HG03469 (cell line): ENCODE measurements at regions not wholly inside any gene's neighbourhood (a gene's known extent, or its start where the extent isn't known, plus 50 kb on each side); places are given as distances from the start of the nearest gene placed in this dataset.
"Not testable (repeated sequence)": the region's sequence is repeated elsewhere in the genome, so short reads cannot be mapped to it uniquely, and the experiment has no call there.

Experiments used
- ATAC-seq: cut with Tn5 transposase; IDR thresholded peaks from one replicate; pipeline ENCODE4 v1.9.1; 2021; ENCODE audit warnings: mild to moderate bottlenecking, moderate library complexity, moderate number of reproducible peaks; ENCODE audit not compliant: unreplicated experiment

GRCh38 chr20:1757606-1758512 is 100.3 kb upstream of the SIRPG start:
- ATAC-seq, result no peak

DNA sequence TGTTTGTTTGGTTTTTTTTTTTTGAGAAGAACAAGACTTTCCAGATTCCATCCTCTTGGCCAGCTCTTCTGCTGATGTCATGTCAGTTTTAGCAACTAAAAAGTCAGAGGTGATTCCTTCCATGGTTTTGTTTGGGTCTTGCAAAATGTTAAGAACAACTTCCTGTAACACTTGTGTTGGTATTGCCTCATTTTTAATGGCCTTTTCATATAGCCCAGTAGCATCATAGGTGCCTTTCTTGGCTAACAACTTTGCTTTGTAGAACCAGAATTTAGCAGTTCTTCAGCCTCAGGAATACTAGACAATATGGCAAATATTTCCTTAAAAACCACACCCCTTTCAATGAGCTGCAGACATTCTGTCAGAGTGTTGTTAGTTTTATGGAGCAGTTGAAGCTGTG is 99.5 kb upstream of the SIRPG start:
- ATAC-seq, result no peak

- no peak for ATAC-seq
Observed at GRCh38 chr20:1754749-1755148, 97.2 kb upstream of the SIRPG start.

- no peak for ATAC-seq
Observed at GRCh38 chr20:1754306-1754705, 96.7 kb upstream of the SIRPG start.

DNA sequence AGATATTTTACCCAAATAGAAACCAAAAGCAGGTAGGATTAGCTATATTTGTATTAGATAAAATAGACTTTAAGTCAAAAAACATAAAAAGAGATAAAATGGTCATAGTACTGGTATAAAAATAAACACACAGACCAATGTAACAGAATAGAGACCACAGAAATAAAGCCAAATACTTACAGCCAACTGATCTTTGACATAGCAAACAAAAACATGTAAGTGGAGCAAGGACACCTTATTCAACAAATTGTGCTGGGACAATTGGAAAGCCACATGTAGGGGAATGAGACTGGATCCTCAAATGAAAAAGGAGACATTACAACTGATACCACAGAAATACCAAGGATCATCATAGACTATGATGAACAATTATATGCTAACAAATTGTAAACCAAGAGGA is 94.5 kb upstream of the SIRPG start:
- no peak for ATAC-seq

- no peak for ATAC-seq
Observed at GRCh38 chr20:1748777-1749176, 91.2 kb upstream of the SIRPG start.

- no peak for ATAC-seq
Observed at GRCh38 chr20:1747953-1748577, 90.5 kb upstream of the SIRPG start.

DNA sequence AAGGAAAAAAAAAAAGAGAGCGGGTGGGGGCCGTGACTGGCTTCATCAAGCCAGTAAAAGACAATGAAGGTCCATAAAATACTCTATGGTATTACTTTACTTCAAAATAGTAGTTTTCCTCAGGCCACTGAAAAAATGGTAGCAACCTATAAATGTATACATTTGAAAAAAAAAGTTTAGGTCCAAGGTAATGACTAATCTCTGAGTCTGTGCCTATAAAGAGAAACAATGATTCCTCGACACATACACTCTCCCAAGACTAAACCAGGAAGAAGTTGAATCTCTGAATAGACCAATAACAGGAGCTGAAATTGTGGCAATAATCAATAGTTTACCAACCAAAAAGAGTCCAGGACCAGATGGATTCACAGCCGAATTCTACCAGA is 84.5 kb upstream of the SIRPG start:
- not testable (repeated sequence) for ATAC-seq

- no peak for ATAC-seq
Observed at GRCh38 chr20:1741309-1742048, 83.9 kb upstream of the SIRPG start.

- ATAC-seq, result no peak
Observed at GRCh38 chr20:1737134-1737533, 79.6 kb upstream of the SIRPG start.

DNA sequence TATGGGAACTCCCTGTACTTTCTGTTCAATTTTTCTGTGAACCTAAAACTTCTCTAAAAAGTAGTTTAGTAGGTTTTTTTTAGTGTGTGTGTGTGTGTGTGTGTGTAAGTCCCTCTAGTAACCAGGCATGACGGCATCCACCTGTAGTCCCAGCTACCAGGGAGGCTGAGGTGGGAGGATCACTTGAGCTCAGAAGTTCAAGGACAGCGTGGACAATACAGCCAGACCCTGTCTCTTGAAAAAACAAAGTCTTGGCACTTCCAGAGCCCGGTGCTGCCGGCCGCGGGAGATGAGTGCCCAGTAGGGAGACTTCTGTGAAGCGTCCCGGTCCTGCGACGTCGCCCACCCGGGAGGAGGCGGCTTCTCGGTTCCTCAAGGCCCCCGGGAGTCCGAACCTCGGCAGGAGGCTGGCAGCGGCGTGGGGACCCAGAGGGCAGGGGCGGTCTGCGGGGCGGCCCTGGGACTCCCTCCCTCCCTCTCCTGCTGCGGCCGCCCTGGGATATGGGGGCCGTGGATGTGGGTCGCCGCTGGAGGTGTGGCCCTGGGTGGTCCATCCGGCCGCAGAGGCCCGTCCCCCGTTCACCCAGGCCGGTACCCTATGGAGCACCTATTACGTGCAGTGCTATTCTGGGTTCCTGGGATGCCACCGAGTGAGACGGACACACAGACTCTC is 78.0 kb upstream of the SIRPG start:
- ATAC-seq, result no peak

DNA sequence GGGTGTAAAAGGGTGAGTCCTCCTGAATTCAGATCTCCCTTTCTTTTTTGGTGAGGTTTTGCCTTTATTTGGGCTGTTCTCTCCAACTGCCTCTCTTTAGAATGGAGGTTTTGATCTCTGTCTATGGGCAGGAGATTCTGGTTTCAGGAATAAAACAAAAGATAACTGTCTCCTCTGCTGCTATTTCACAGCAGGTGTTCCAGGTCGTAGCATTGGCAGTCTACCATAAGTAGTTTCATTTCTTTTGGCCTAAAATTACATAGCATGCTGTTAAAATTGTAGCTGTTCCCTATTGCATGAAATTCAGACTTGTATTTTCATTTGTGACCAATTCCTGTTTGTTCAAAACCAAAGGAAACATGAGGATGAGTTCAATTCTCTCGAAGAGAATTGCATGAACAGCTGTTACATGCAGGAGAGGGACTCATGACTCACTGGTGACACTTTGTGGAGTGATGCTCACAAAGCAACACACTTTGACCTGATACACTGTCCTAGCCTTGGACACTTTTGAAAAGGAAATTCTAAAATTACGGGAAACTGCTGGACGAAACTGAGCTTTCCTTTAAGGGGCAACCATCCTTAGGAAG is 76.8 kb upstream of the SIRPG start:
- no peak for ATAC-seq

DNA sequence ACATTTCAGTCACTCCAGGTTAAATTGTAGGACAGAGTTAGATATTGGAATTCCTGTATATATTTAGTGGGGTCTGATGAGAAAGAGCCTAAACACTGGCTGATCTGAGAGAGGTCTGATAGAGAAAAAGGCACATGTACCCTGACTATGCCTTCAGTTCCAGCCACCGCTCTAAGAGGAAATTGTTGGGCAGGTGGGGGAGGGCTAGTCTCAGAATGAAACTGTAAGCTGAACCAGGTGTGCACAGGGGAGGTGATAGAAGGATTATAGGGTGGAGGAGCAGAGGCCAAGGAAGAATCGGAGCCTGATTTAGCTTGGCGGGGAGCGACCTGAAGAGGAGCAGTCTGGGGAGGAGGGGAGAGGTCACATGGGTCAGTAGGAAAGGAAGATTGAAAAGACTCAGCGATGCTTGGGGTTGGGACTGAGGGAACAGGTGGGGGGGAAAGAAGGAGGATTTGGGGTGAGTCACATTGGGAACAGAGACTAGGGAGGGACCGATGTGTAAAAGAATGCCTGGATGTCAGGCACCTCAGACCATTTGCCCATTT is 74.3 kb upstream of the SIRPG start:
- not testable (repeated sequence) for ATAC-seq

GRCh38 chr20:1730981-1731711 is 73.6 kb upstream of the SIRPG start:
- ATAC-seq, result not testable (repeated sequence)

DNA sequence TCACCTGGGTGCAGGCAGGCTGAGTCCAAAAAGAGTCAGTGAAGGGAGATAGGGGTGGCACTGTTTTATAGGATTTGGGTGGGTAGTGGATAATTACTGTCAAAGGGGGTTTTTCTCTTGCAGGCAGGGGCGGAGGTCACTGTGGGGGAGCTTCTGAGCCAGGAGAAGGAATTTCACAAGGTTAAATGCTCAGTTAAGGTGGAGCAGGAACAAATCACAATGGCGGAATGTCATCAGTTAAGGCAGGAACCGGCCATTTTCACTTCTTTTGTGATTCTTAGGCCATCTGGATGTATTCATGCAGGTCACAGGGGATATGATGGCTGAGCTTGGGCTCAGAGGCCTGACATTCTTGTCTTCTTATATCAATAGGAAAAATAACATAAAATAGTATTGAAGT is 69.7 kb upstream of the SIRPG start:
- ATAC-seq, result not testable (repeated sequence)

DNA sequence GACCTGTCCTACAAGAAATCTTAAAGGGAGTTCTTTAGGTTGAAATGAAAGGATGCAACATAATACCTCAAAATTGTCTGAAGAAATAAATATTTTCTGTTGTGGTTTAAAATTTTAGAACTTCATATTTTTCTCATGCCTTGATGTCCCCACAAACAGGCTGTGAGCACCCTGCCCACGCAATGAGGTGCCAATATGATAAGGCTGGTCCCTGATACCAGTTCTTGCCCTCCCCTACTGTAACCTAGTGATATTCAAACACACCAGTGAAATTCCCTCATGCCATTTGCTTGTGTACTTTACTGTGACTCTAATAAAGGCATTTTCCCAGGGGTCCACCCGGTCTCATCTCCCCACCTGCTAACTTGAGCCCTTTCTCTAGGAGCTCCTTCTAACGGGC is 67.3 kb upstream of the SIRPG start:
- no peak for ATAC-seq

DNA sequence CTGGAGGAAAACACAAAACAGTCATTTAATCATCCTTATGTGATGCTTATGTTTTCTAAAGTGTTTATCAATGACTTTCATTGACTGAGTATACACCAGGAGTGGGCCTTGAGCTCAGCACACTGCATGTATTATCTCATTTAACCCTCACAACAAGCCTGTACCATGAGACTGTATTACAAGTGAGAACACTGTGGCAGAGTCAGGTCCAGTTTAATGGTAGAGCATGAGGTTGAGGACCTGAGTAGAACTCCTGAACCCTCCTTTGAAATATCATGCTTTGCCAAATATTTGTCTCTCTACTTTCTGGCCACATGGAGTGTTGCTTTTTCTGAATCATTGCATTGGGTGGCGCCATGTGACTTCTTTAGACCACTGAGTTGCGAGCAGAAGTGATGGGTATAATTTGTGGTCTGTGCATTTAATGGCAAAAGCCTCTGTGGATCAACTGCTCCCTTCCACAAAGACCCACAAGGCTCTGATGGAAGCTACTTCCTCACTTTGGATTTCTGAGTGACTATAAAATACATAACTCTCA is 65.0 kb upstream of the SIRPG start:
- no peak for ATAC-seq

DNA sequence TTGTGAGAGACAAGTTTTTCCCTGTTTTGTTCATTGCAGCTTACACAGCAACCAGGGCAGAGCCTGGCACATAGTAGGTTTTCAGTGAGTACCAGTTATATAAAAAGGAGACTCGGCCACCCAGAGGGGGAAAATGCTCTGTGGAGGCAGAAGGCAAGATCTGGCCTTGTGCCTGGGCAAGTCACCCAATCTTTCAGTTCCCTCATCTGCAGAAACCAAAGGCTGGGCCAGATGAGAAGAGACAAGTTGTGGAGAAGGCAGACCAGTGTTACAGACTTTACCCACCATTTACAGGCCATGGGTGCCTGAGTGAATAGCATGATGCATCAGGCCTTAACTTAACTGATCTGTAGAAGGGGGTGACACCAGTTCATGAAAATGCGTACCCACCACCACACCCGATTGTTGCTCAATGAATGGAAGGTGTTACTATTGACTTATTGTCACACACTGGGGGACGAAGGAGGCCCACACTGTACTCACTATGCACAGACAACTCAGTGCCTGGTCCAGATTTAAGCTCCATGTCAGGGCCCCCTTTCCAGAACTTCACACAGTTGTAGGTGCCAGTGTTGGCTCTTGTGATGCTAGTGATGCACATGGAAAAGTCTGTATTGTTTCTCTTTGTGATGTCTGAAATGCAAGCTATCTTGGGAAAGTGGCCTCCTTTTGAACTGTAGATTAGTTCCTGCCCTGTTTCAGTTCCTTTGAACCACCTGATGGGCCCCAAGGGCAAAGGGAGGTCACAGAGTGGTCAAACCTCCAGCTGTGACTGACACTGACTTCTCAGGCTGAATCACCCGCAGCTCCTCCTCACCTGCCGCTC is 64.3 kb upstream of the SIRPG start:
- no peak for ATAC-seq
